ENCODE measurements at regions not wholly inside any gene's neighbourhood (a gene's known extent, or its start where the extent isn't known, plus 50 kb on each side); places are given as distances from the start of the nearest gene placed in this dataset.

- Histone ChIP-seq H3K9ac (ENCODE audit: insufficient read depth, low read length) (no peak overlapping the region), H3K4me2 (ENCODE audit: extremely low read depth, insufficient read depth, low read length) (no peak overlapping the region), H4K20me1 (ENCODE audit: control insufficient read depth, extremely low read depth, insufficient read depth, low read length) (no peaks in the 10 kb centered on the region), H3K36me3 (ENCODE audit: control insufficient read depth, insufficient read depth, low read length) (no peaks in the 10 kb centered on the region), H3K27ac (ENCODE audit: insufficient read depth, low read length) (no peak overlapping the region), H2AFZ (ENCODE audit: low read length) (no peak overlapping the region), H3K27me3 (ENCODE audit: control insufficient read depth, insufficient read depth, low read length) (no peaks in the 10 kb centered on the region), H3K4me3 (replicated peaks in 1 of 4; ENCODE audit: control extremely low read depth in 1 of 4, insufficient read depth in 1 of 4, low read depth in 3 of 4, low read length in 4 of 4) (no peak overlapping the region), H3K4me1 (ENCODE audit: control insufficient read depth, extremely low read depth, insufficient read depth, low read length) (no peaks in the 10 kb centered on the region), H3K79me2 (ENCODE audit: control insufficient read depth, insufficient read depth, low read length) (no peaks in the 10 kb centered on the region), H3K9me3 (ENCODE audit: control insufficient read depth, insufficient read depth, low read depth, low read length) (no peaks in the 10 kb centered on the region)
- no peak for DNase-seq (ENCODE audit: low read depth in 2 of 2)
- TF ChIP-seq CTCF (conservative IDR thresholded peaks at IDR 0.05 in 1 of 2, IDR thresholded peaks at IDR 0.05 in 1 of 2; ENCODE audit: low read depth in 1 of 2, low read length in 2 of 2) (no peak), EZH2 (IDR thresholded peaks at IDR 0.05; ENCODE audit: low read length, missing control alignments) (no peak)
These were observed 165.7 kb upstream of the IRX1 start for GRCh38 chr5:3429962-3430361.

GRCh38 chr5:3428334-3428733 is 167.3 kb upstream of the IRX1 start:
- no peak overlapping the region for H3K4me2 ChIP-seq (ENCODE audit: extremely low read depth, insufficient read depth, low read length)
- TF ChIP-seq EZH2 (IDR thresholded peaks at IDR 0.05; ENCODE audit: low read length, missing control alignments) (no peak), CTCF (conservative IDR thresholded peaks at IDR 0.05 in 1 of 2, IDR thresholded peaks at IDR 0.05 in 1 of 2; ENCODE audit: low read depth in 1 of 2, low read length in 2 of 2) (no peak)
- H3K27me3 ChIP-seq (ENCODE audit: control insufficient read depth, insufficient read depth, low read length) = no peaks in the 10 kb centered on the region

GRCh38 chr5:3424946-3425345 is 170.7 kb upstream of the IRX1 start:
- Histone ChIP-seq H3K27ac (ENCODE audit: insufficient read depth, low read length) (no peak overlapping the region), H3K4me3 (replicated peaks in 1 of 4; ENCODE audit: control extremely low read depth in 1 of 4, insufficient read depth in 1 of 4, low read depth in 3 of 4, low read length in 4 of 4) (no peak overlapping the region), H3K27me3 (ENCODE audit: control insufficient read depth, insufficient read depth, low read length) (no peaks in the 10 kb centered on the region), H3K4me1 (ENCODE audit: control insufficient read depth, extremely low read depth, insufficient read depth, low read length) (no peaks in the 10 kb centered on the region), H3K9me3 (ENCODE audit: control insufficient read depth, insufficient read depth, low read depth, low read length) (no peaks in the 10 kb centered on the region), H3K79me2 (ENCODE audit: control insufficient read depth, insufficient read depth, low read length) (no peaks in the 10 kb centered on the region), H3K36me3 (ENCODE audit: control insufficient read depth, insufficient read depth, low read length) (no peaks in the 10 kb centered on the region), H3K9ac (ENCODE audit: insufficient read depth, low read length) (no peak overlapping the region), H4K20me1 (ENCODE audit: control insufficient read depth, extremely low read depth, insufficient read depth, low read length) (no peaks in the 10 kb centered on the region), H3K4me2 (ENCODE audit: extremely low read depth, insufficient read depth, low read length) (no peak overlapping the region), H2AFZ (ENCODE audit: low read length) (no peak overlapping the region)
- no peak for DNase-seq (ENCODE audit: low read depth in 2 of 2)
- TF ChIP-seq CTCF (conservative IDR thresholded peaks at IDR 0.05 in 1 of 2, IDR thresholded peaks at IDR 0.05 in 1 of 2; ENCODE audit: low read depth in 1 of 2, low read length in 2 of 2) (no peak), EZH2 (IDR thresholded peaks at IDR 0.05; ENCODE audit: low read length, missing control alignments) (no peak)

More at GRCh38 chr5:3428334-3428733, 167.3 kb upstream of the IRX1 start:
- no peak overlapping the region for H3K4me3 ChIP-seq (replicated peaks in 1 of 4; ENCODE audit: control extremely low read depth in 1 of 4, insufficient read depth in 1 of 4, low read depth in 3 of 4, low read length in 4 of 4)
- no peaks in the 10 kb centered on the region for H4K20me1 ChIP-seq (ENCODE audit: control insufficient read depth, extremely low read depth, insufficient read depth, low read length)
- DNase-seq (ENCODE audit: low read depth in 2 of 2) = no peak
- no peaks in the 10 kb centered on the region for H3K36me3 ChIP-seq (ENCODE audit: control insufficient read depth, insufficient read depth, low read length)
- H3K9ac ChIP-seq (ENCODE audit: insufficient read depth, low read length) = no peak overlapping the region
- H2AFZ ChIP-seq (ENCODE audit: low read length) = no peak overlapping the region
- H3K27ac ChIP-seq (ENCODE audit: insufficient read depth, low read length) = no peak overlapping the region
- H3K9me3 ChIP-seq (ENCODE audit: control insufficient read depth, insufficient read depth, low read depth, low read length) = no peaks in the 10 kb centered on the region
- H3K4me1 ChIP-seq (ENCODE audit: control insufficient read depth, extremely low read depth, insufficient read depth, low read length) = no peaks in the 10 kb centered on the region
- no peaks in the 10 kb centered on the region for H3K79me2 ChIP-seq (ENCODE audit: control insufficient read depth, insufficient read depth, low read length)
